GM21447 (cell line): ENCODE measurements at regions not wholly inside any gene's neighbourhood (a gene's known extent, or its start where the extent isn't known, plus 50 kb on each side); places are given as distances from the start of the nearest gene placed in this dataset.
"Not testable (repeated sequence)": the region's sequence is repeated elsewhere in the genome, so short reads cannot be mapped to it uniquely, and the experiment has no call there.

Experiments
- ATAC-seq: cut with Tn5 transposase; IDR thresholded peaks from one replicate; pipeline ENCODE4 v1.9.1; 2021; ENCODE audit not compliant: unreplicated experiment

GRCh38 chr12:89161557-89161956 is 190.7 kb downstream of the DUSP6 start:
- no peak for ATAC-seq

- no peak for ATAC-seq
Observed at GRCh38 chr12:89160716-89161123, 191.6 kb downstream of the DUSP6 start.

GRCh38 chr12:89157413-89157812 is 194.9 kb downstream of the DUSP6 start:
- no peak for ATAC-seq

- no peak for ATAC-seq
Observed at GRCh38 chr12:89156862-89157262, 195.4 kb downstream of the DUSP6 start.

DNA sequence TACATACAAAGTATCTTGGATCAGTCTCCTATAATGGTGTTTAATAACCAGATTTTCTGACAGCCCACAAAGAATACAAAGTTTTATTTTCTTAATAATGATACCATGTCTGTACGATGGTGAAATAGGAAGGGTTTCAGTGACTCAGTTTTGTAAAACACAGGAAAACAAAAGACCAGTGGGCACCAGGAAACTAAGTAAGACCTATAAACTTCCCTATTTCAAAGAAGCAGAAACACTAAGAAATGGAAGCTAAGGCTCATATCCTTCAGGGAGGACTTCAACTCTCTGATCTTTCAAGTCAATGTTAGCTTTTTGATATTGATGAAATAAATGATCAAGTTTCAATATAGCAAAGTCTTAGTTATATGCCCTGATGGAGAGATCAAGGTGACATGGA is 196.0 kb downstream of the DUSP6 start:
- ATAC-seq = no peak

DNA sequence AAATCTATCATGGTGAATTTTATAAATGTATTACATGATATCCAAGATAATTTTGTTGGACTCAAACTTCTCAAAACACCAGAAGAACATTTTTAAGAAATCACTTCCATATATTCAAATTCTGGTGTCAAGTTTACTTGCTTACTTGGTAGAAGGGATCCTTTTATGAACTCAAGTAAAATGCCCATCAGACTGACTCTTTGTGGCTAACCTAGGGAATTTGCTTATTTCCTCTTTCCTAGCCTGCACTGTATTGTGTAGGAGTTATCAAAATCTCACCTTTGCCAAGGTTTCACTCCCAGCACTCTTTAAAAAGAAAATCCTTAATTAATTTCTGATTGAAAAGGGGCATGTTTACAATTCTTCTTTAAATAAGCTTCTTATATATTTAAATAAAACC is 196.5 kb downstream of the DUSP6 start:
- ATAC-seq = no peak

DNA sequence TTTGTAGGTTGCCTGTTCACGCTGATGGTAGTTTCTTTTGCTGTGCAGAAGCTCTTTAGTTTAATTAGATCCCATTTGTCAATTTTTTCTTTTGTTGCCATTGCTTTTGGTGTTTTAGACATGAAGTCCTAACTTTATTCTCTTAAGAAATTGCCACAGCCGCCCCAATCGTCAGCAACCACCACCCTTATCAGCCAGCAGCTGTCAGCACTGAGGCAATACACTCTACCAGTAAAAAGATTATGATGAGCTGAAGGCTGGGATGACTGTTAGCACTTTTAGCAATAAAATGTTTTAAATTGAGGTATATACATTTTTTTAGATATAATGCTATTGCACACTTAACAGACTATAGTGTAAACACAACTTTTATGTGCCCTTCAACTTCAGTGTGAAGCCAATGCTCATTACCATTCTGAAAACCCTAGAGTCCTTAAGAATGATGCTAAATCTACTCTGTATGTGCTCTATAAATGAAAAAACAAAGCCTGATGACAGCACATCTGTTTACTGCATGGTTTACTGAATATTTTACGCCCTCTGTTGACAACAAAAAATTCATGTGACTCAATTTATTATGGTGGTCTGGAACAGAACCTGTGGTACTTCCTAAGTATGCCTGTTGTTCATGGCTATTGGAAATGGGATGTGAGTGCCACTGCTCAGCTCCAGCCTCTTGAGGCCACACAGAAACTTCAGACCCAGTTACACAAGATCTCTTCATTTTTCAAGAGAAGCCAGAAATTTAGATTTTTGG is 197.4 kb downstream of the DUSP6 start:
- ATAC-seq = no peak

DNA sequence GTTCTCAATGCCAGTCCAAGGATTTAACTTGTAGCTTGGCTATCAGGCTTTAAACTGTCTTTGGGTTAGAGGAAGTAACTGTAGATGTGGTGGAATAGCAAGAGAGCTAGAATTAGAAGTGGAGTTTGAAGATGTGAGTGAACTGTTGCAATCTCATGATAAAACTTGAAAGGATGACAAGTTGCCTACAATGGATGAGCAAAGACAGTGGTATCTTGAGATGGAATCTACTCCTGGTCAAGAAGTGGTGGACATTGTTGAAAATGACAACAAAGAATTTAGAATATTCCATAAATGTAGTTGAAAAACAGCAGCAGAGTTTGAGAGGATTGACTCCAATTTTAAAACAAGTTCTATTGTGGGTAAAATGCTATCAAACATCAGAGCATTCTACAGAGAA is 199.0 kb downstream of the DUSP6 start:
- ATAC-seq = no peak

- ATAC-seq = no peak
Observed at GRCh38 chr12:89151536-89151935, 200.8 kb downstream of the DUSP6 start.

DNA sequence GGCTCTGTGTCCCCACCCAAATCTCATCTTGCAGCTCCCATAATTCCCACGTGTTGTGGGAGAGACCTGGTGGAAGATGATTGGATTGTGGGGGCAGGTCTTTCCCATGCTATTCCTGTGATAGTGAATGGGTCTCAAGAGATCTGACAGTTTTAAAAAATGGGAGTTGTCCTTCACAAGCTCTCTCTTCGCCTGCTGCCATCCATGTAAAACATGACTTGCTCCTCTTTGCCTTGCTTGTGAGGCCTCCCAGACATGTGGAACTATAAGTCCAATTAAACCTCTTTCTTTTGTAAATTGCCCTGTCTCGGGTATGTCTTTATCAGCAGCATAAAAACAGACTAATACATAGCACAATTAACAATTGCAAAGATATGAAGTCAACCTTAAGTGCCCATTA is 201.5 kb downstream of the DUSP6 start:
- not testable (repeated sequence) for ATAC-seq

GRCh38 chr12:89140602-89141238 is 211.6 kb downstream of the DUSP6 start:
- no peak for ATAC-seq

- no peak for ATAC-seq
Observed at GRCh38 chr12:89140141-89140540, 212.2 kb downstream of the DUSP6 start.

DNA sequence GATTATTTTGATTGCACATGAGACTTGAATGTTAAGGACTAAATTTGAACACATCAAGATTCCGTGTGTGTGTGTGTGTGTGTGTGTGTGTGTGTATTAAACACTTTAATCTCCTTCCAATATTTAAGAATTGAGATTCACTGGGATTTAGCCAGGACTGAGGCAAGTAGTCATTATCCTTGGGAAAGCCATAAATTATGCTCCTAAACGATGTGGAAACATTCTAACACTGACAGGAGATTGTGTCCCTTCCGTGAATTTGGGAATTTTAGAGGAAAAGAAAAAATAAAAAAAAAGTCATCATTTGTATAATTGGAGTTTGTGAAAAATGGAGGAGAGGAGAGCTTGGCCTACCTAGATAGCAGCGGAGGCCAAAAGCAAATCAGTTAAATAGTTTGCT is 212.9 kb downstream of the DUSP6 start:
- no peak for ATAC-seq

- no peak for ATAC-seq
Observed at GRCh38 chr12:89138048-89138852, 214.1 kb downstream of the DUSP6 start.

DNA sequence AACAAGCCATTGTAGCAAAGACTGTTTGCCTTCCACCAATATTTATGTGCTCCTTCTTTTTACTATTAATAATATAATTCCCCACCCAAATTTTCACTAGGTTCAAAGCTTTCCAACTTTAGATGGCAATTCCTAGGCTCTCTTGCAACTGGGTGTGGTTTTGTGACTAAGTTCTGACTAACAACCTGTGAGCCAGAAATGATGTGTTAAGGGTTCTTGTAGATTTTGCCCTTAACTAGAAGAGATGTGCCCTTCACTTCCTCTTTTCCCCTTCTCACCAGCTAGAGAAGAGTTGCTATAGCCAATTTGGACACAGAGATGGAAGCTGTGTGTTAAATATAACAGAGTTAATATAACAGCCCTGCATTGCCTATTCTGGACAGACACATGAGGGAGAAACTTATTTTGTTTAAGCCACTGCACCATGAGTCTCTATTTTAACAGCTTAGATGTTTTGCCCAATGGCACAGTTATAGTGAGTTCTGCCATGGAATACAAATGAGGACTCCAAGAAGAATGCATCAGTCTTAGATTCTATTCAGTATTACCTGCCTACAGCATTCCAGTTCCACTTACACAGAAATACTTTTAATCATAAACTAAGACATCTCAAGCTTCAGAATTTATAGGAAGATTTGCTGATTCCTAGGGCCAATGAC is 216.2 kb downstream of the DUSP6 start:
- no peak for ATAC-seq

DNA sequence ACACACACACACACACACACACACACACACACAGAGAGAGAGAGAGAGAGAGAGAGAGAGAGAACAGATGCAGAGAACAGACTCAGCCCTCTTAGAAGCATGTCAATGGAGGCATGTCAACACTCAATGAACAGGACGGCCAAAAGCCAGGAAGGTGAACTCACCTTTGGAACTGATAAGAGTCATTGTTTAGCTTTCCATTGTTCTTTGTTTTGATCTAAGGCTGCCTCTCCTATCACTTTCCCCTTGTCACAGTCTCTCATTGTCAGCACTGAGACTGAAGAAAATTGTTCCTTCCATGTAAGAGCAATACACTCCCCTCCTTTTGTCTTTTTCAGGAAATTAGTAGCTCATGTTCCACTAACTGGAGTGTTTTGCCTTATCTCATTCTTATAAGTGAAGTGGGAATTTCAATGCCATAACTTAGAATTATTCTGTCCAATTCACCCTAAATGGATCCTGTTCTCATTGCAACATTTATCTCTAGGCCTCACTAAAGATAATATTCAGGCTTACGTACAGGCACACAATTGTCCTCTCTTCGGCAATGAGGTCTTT is 218.0 kb downstream of the DUSP6 start:
- ATAC-seq = no peak

DNA sequence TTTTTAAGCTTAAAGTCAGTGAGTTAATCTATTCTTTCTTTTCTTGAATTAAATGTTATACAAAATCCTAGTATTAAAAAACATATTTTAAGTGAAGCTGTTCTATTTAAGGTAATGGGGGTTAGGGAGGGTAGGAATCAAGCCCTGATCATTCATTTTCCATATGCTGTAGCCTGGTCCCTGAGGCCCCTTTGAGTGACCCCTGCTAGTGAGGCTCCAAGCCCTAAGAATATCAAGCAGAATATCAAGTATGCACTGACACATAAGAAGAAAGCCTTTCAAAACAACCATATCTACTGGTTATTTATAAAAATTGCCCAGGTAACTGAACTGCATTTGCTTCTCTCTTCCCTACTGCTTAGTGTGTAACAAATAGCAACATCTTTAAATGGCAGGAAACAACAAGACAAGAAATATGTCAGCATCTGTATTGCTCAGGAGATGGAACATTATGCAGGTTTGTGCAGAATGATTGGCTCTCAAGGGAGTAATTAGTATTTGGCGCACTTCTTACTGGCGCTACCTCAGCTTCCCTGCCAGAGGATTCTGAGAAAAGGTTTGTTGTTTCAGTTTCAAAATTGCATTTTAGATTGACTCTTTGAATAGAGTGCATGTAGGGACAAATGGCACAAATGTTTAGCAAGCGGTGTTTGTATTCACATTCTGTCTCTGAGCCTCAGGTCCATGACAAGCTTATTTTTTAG is 223.0 kb downstream of the DUSP6 start:
- no peak for ATAC-seq

- ATAC-seq = no peak
Observed at GRCh38 chr12:89126712-89127111, 225.6 kb downstream of the DUSP6 start.

DNA sequence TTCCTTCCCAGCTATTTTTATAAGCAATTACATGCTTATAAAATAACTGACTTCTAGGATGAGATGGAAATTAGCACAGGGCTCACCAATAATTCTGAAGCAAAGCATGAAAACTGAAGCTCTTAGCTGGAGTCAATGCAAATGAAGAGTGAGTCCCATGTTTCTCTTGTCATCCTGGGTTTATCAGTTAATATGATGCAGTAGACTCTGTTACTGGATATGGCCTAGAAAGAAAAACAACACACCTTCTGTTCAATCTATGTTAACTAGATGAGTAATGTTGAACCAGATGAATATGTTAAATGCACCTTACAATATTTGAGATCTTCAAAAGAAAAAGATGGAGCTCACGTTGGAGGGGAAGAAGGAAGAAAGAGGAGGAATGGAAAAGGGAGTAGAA is 229.4 kb downstream of the DUSP6 start:
- ATAC-seq = no peak

- ATAC-seq = no peak
Observed at GRCh38 chr12:89117448-89118034, 234.8 kb downstream of the DUSP6 start.
